HEK293T (cell line): ENCODE measurements at regions not wholly inside any gene's neighbourhood (a gene's known extent, or its start where the extent isn't known, plus 50 kb on each side); places are given as distances from the start of the nearest gene placed in this dataset.

Source experiments
- BHLHE40 ChIP-seq: fragments of 450-650 bp; IDR thresholded peaks from 2 replicates; pipeline ENCODE4 v1.6.1; 2016; ENCODE audit warnings: mild to moderate bottlenecking, moderate library complexity, borderline replicate concordance
- ELF4 ChIP-seq: fragments of 450-650 bp; IDR thresholded peaks from 2 replicates; pipeline ENCODE4 v1.6.1; 2017; ENCODE audit warnings: antibody characterized with exemption
- FOXK2 ChIP-seq: fragments of 450-650 bp; IDR thresholded peaks from 2 replicates; pipeline ENCODE4 v1.6.1; 2016; ENCODE audit warnings: mild to moderate bottlenecking
- FOXM1 ChIP-seq: fragments of 450-650 bp; IDR thresholded peaks from 2 replicates; pipeline ENCODE4 v1.6.1; 2017; ENCODE audit warnings: mild to moderate bottlenecking, borderline replicate concordance
- L3MBTL2 ChIP-seq: fragments of 450-650 bp; conservative IDR thresholded peaks from 2 replicates; pipeline ENCODE4 v1.6.1; 2016; ENCODE audit warnings: mild to moderate bottlenecking
- LEF1 ChIP-seq: fragments of 450-650 bp; IDR thresholded peaks from 2 replicates; pipeline ENCODE4 v1.6.1; 2017; ENCODE audit warnings: mild to moderate bottlenecking, borderline replicate concordance
- PKNOX1 ChIP-seq: fragments of 450-650 bp; IDR thresholded peaks from 2 replicates; pipeline ENCODE4 v1.6.1; 2016
- SP1 ChIP-seq: fragments of 450-650 bp; IDR thresholded peaks from 2 replicates; pipeline ENCODE4 v1.6.1; 2017
- SUZ12 ChIP-seq: fragments of 450-650 bp; IDR thresholded peaks from 2 replicates; pipeline ENCODE4 v1.6.1; 2016; ENCODE audit warnings: mild to moderate bottlenecking
- TARDBP ChIP-seq: fragments of 450-650 bp; IDR thresholded peaks from 2 replicates; pipeline ENCODE4 v1.6.1; 2016

GRCh38 chr3:5339967-5340535 is 152.5 kb downstream of the EDEM1 start:
- TF ChIP-seq PKNOX1, result no peak
- no peak for TF ChIP-seq FOXK2
- no peak for TF ChIP-seq SP1
- no peak for TF ChIP-seq BHLHE40
- TF ChIP-seq L3MBTL2, result no peak
- no peak for TF ChIP-seq FOXM1
- no peak for TF ChIP-seq ELF4
- no peak for TF ChIP-seq SUZ12
- TF ChIP-seq TARDBP, result no peak
- TF ChIP-seq LEF1, result no peak
